Mesothelial cell of epicardium (in vitro differentiated cells): ENCODE measurements at regions not wholly inside any gene's neighbourhood (a gene's known extent, or its start where the extent isn't known, plus 50 kb on each side); places are given as distances from the start of the nearest gene placed in this dataset.

Experiments
- DNase-seq, 2 experiments: peaks; one replicate each; pipeline ENCODE4 v3.0.0; 2021; ENCODE audit warnings: low spot score in 2 of 2; ENCODE audit not compliant: unreplicated experiment in 2 of 2
- H3K27ac Mint-ChIP-seq: 2 replicates; pipeline ENCODE4 v1.8.0; 2021; ENCODE audit warnings: mixed read lengths
- H3K27me3 Mint-ChIP-seq: 2 replicates; pipeline ENCODE4 v1.8.0; 2021; ENCODE audit warnings: low read depth, mixed read lengths
- H3K36me3 Mint-ChIP-seq: 2 replicates; pipeline ENCODE4 v1.8.0; 2021; ENCODE audit warnings: mixed read lengths
- H3K4me1 Mint-ChIP-seq: 2 replicates; pipeline ENCODE4 v1.8.0; 2021; ENCODE audit warnings: mixed read lengths
- H3K4me3 Mint-ChIP-seq: 2 replicates; pipeline ENCODE4 v1.8.0; 2021; ENCODE audit warnings: mild to moderate bottlenecking, moderate library complexity, mixed read lengths
- H3K9me3 Mint-ChIP-seq: 2 replicates; pipeline ENCODE4 v1.8.0; 2021; ENCODE audit warnings: mixed read lengths
- CTCF ChIP-seq: fragments of 200-600 bp; sonication (generic); IDR thresholded peaks from one replicate; pipeline ENCODE4 v1.5.0; 2021; ENCODE audit warnings: antibody characterized with exemption; ENCODE audit not compliant: unreplicated experiment

- H3K27ac Mint-ChIP-seq = no peak overlapping the region
These were observed 835.3 kb upstream of the CITED2 start for GRCh38 chr6:140209775-140210174.

GRCh38 chr6:140208286-140208685 lies 833.8 kb upstream of the CITED2 start:
- Mint-ChIP-seq H3K36me3 (no peaks in the 10 kb centered on the region), H3K4me1 (peaks cover 24% of the 10 kb centered on the region), H3K4me3 (no peak overlapping the region), H3K27ac (no peak overlapping the region), H3K9me3 (no peaks in the 10 kb centered on the region), H3K27me3 (no peaks in the 10 kb centered on the region)
- no peak for TF ChIP-seq CTCF
- no peak for DNase-seq

More at GRCh38 chr6:140209775-140210174, 835.3 kb upstream of the CITED2 start:
- Mint-ChIP-seq H3K4me3 (no peak overlapping the region), H3K9me3 (peaks cover 11% of the 10 kb centered on the region), H3K4me1 (peaks cover 18% of the 10 kb centered on the region), H3K27me3 (no peaks in the 10 kb centered on the region), H3K36me3 (no peaks in the 10 kb centered on the region)
- no peak for TF ChIP-seq CTCF
- DNase-seq = no peak

DNA sequence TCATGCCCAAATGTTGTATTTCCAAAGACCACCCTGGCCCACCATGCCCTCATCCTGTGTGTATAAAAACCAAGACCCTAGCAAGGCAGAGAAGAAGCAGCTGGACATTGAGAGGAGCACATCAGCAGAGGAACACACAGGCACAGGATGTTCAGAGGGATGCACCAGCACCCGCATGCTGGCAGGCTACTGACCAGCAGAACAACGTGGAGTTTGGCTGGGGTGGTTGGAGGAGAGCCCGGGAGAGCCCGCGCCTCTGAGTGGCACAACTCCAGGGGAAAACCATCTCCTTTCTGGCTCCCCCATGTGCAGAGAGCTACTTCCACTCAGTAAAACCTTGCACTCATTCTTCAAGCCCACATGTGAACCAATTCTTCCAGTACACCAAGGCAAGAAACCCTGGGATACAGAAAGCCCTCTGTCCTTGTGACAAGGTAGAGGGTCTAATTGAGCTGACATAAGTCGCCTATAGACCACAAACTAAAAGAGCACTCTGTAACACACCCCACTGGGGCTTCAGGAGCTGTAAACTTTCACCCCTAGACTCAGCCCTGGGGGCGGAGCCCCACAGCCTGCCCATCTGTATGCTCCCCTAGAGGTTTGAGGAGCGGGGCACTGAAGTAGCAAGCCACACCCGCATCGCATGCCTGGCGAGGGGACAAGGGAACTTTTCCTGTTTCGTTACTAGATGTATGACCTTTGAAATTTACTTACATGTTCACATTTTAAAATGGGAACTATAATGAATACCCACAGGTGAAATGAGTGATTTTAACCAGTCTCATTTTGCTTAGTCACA lies 831.5 kb upstream of the CITED2 start:
- H3K27ac Mint-ChIP-seq = no peak overlapping the region
- no peaks in the 10 kb centered on the region for H3K36me3 Mint-ChIP-seq
- peaks cover 24% of the 10 kb centered on the region for H3K4me1 Mint-ChIP-seq
- H3K27me3 Mint-ChIP-seq = no peaks in the 10 kb centered on the region
- peaks cover 10% of the 10 kb centered on the region for H3K9me3 Mint-ChIP-seq
- DNase-seq = no peak
- no peak overlapping the region for H3K4me3 Mint-ChIP-seq
- TF ChIP-seq CTCF = no peak

DNA sequence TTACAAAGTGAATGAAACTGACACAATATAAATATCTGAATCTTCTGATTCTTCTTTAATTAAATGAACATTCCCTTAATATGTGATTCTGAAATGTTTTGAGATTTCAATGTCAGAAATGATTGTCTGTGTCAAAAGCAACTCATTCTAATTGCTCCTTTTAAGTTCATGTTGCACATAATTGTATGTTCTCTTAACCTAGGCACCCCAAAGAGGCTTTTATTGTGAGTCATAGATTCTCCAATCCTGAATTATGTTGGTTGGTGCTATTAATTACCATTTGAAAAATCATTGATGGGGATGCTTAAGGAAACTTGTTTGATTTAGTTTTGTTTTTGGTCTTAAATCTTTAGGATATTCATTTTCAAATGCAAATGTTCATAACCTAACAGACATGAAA lies 829.7 kb upstream of the CITED2 start:
- Mint-ChIP-seq H3K36me3 (no peaks in the 10 kb centered on the region), H3K9me3 (peaks cover 12% of the 10 kb centered on the region), H3K27ac (no peak overlapping the region), H3K27me3 (no peaks in the 10 kb centered on the region), H3K4me1 (peaks cover 14% of the 10 kb centered on the region), H3K4me3 (no peak overlapping the region)
- TF ChIP-seq CTCF = no peak
- no peak for DNase-seq

DNA sequence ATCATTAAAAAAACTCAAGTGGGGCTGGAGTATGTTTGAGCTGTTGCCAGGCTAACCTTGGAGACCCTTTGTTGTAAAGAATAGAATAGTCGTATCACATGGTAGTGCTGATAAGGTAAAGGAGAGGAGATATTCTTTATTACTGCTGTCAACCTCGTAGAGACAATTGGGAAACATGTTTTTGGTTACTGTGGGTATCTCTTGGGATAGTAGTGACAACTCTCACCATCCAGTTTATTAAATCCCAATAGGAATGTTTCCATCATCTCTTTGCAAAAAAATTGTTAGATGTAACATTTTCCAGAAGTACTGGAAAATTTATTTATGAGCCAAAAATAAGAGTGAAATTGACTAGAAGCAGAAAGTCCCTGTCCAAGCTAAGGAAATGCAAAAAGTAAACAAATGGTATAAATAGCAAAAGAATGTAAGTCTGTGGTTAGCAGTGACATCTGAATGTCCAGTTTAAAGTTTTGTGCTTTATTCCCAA lies 829.3 kb upstream of the CITED2 start:
- H3K27ac Mint-ChIP-seq = no peak overlapping the region
- no peak overlapping the region for H3K4me3 Mint-ChIP-seq
- H3K4me1 Mint-ChIP-seq = peaks cover 12% of the 10 kb centered on the region
- peaks cover 12% of the 10 kb centered on the region for H3K9me3 Mint-ChIP-seq
- no peak for TF ChIP-seq CTCF
- H3K27me3 Mint-ChIP-seq = no peaks in the 10 kb centered on the region
- DNase-seq = no peak
- no peaks in the 10 kb centered on the region for H3K36me3 Mint-ChIP-seq
